A549 (cell line): ENCODE measurements at regions not wholly inside any gene's neighbourhood (a gene's known extent, or its start where the extent isn't known, plus 50 kb on each side); places are given as distances from the start of the nearest gene placed in this dataset.

Source experiments
- ATAC-seq, 2 experiments: fragments of 200-7000 bp in 1 of 2; fragments of >200 bp in 1 of 2; cut with Nextera tagmentation in 1 of 2; cut with Tn5 transposase in 1 of 2; 3 replicates each; pipeline versions ENCODE4 v1.8.0 to v1.9.1; 2018 to 2020; ENCODE audit warnings: mild to moderate bottlenecking in 1 of 2, moderate library complexity in 1 of 2
- CTCF ChIA-PET: fragments of 300-600 bp; sonication (Branson Sonifier 250); formaldehyde crosslinking; extraction: SDS; loops from one replicate; lab custom pipeline; 2021; ENCODE audit warnings: antibody characterized with exemption, inconsistent platforms; lab: Yijun Ruan, JAX
- POLR2A ChIA-PET: fragments of 350-600 bp; formaldehyde crosslinking; extraction: SDS; loops from one replicate; lab custom pipeline; 2021; ENCODE audit warnings: antibody characterized with exemption, inconsistent platforms; lab: Yijun Ruan, JAX
- DNase-seq, 2 experiments: peaks; one replicate each; pipeline versions ENCODE4 v3.0.0 to v3.0.0-alpha.2; 2011 to 2016; ENCODE audit warnings: low read depth in 1 of 2, low spot score in 1 of 2
- FAIRE-seq: peaks from 2 replicates; lab custom pipeline; 2011; peaks lifted over from hg19 to GRCh38; lab: Jason Lieb, UNC
- H3K27ac ChIP-seq, 2 experiments: fragments of >200 bp; sonication (Bioruptor Twin); formaldehyde crosslinking; 3 replicates each; pipeline ENCODE4 v1.5.1; 2016 to 2017
- H3K4me1 ChIP-seq: fragments of >200 bp; sonication (Bioruptor Twin); formaldehyde crosslinking; 3 replicates; pipeline ENCODE4 v1.6.1; 2016
- H3K4me2 ChIP-seq: fragments of >200 bp; sonication (Bioruptor Twin); formaldehyde crosslinking; 3 replicates; pipeline ENCODE4 v1.6.1; 2016
- H3K4me3 ChIP-seq: fragments of >200 bp; sonication (Bioruptor Twin); formaldehyde crosslinking; 3 replicates; pipeline ENCODE4 v1.5.1; 2016
- H3K9me3 ChIP-seq: fragments of >200 bp; sonication (Bioruptor Twin); formaldehyde crosslinking; 3 replicates; pipeline ENCODE4 v1.6.1; 2016
- CBX2 ChIP-seq: fragments of 200-600 bp; sonication (generic); IDR thresholded peaks from 2 replicates; pipeline ENCODE4 v1.6.1; 2016; ENCODE audit warnings: low read depth, mild to moderate bottlenecking, borderline replicate concordance
- CBX8 ChIP-seq: fragments of 200-600 bp; sonication (generic); IDR thresholded peaks from 2 replicates; pipeline ENCODE4 v1.6.1; 2016
- CEBPB ChIP-seq, 2 experiments: fragments of >200 bp in 1 of 2; sonication (Bioruptor Twin) in 1 of 2; formaldehyde crosslinking in 1 of 2; IDR thresholded peaks; 2 replicates each; pipeline ENCODE4 v1.6.1; 2012 to 2016
- EHMT2 ChIP-seq: fragments of 200-600 bp; sonication (generic); IDR thresholded peaks from 2 replicates; pipeline ENCODE4 v1.6.1; 2016; ENCODE audit warnings: antibody characterized with exemption, low read depth, mild to moderate bottlenecking, moderate library complexity
- ESRRA ChIP-seq: fragments of 150-350 bp; IDR thresholded peaks from 2 replicates; pipeline ENCODE4 v1.6.1; 2014; ENCODE audit warnings: mild to moderate bottlenecking, low read length, borderline replicate concordance
- GATA3 ChIP-seq: IDR thresholded peaks from 2 replicates; pipeline ENCODE4 v1.6.1; 2012; ENCODE audit warnings: borderline replicate concordance
- HDAC2 ChIP-seq: fragments of 200-600 bp; sonication (generic); IDR thresholded peaks from 2 replicates; pipeline ENCODE4 v1.6.1; 2016
- HES2 ChIP-seq: fragments of >200 bp; sonication (Bioruptor Twin); formaldehyde crosslinking; IDR thresholded peaks from 2 replicates; pipeline ENCODE4 v1.6.1; 2016
- HOXB5 ChIP-seq: fragments of 250-450 bp; sonication (Bioruptor Pico); IDR thresholded peaks from 2 replicates; pipeline ENCODE4 v1.5.0; 2020; ENCODE audit warnings: mild to moderate bottlenecking, moderate library complexity
- JUNB ChIP-seq: fragments of >200 bp; sonication (Bioruptor Twin); formaldehyde crosslinking; IDR thresholded peaks from 2 replicates; pipeline ENCODE4 v1.6.1; 2016
- KDM1A ChIP-seq: fragments of 200-600 bp; sonication (generic); IDR thresholded peaks from 2 replicates; pipeline ENCODE4 v1.6.1; 2016; ENCODE audit warnings: low read depth, mild to moderate bottlenecking
- MAFK ChIP-seq: fragments of 450-650 bp; IDR thresholded peaks from 2 replicates; pipeline ENCODE4 v1.6.1; 2014; ENCODE audit not compliant: partially characterized antibody
- MAZ ChIP-seq: fragments of 150-350 bp; IDR thresholded peaks from 2 replicates; pipeline ENCODE4 v1.6.1; 2014; ENCODE audit warnings: antibody characterized with exemption, low read depth, low read length, borderline replicate concordance
- NFE2L2 ChIP-seq: fragments of 150-350 bp; conservative IDR thresholded peaks from 2 replicates; pipeline ENCODE4 v1.6.1; 2014; ENCODE audit warnings: low read length
- POLR2A ChIP-seq: IDR thresholded peaks from 2 replicates; pipeline ENCODE4 v1.6.1; 2012; ENCODE audit warnings: mild to moderate bottlenecking, low read length
- POLR2AphosphoS2 ChIP-seq: conservative IDR thresholded peaks from 2 replicates; pipeline ENCODE4 v1.6.1; 2012; ENCODE audit warnings: low read length, improper control_type of control experiment, inconsistent platforms
- RCOR1 ChIP-seq: fragments of 150-350 bp; IDR thresholded peaks from 2 replicates; pipeline ENCODE4 v1.6.1; 2014; ENCODE audit warnings: antibody characterized with exemption, low read length, low read depth
- RNF2 ChIP-seq: fragments of 200-600 bp; sonication (generic); IDR thresholded peaks from 2 replicates; pipeline ENCODE4 v1.6.1; 2016; ENCODE audit warnings: low read depth, mild to moderate bottlenecking, antibody characterized with exemption, moderate library complexity, borderline replicate concordance
- SMC3 ChIP-seq: fragments of >200 bp; sonication (Bioruptor Twin); formaldehyde crosslinking; IDR thresholded peaks from 3 replicates; pipeline ENCODE4 v1.6.1; 2018; ENCODE audit warnings: inconsistent platforms
- TFCP2L1 ChIP-seq: fragments of 250-450 bp; sonication (Bioruptor Pico); IDR thresholded peaks from 2 replicates; pipeline ENCODE4 v1.5.0; 2021; ENCODE audit warnings: mild to moderate bottlenecking
- ZNF302 ChIP-seq: fragments of 250-450 bp; sonication (Bioruptor Pico); IDR thresholded peaks from 2 replicates; pipeline ENCODE4 v1.9.0; 2021; ENCODE audit warnings: inconsistent platforms, mild to moderate bottlenecking, moderate library complexity
- ZSCAN20 ChIP-seq: fragments of 250-450 bp; sonication (Bioruptor Pico); IDR thresholded peaks from 2 replicates; pipeline ENCODE4 v1.8.0; 2022; ENCODE audit warnings: mild to moderate bottlenecking, moderate library complexity
- WGBS: methylation state at CpG from one replicate; pipeline ENCODE4 v1.1.6; 2017; ENCODE audit errors: missing lambda C conversion rate; 5-methylcytosine and 5-hydroxymethylcytosine counted together
- TF ChIP-seq, protein P1 (sequence below): IDR thresholded peaks from 2 replicates; pipeline ENCODE4 v1.6.1; 2012
- TF ChIP-seq, protein P2 (sequence below): fragments of >200 bp; sonication (Bioruptor Twin); formaldehyde crosslinking; IDR thresholded peaks from 3 replicates; pipeline ENCODE4 v1.6.1; 2016
- TF ChIP-seq, protein P3 (sequence below): fragments of 450-650 bp; IDR thresholded peaks from 2 replicates; pipeline ENCODE4 v1.6.1; 2014; ENCODE audit warnings: antibody characterized with exemption

DNA sequence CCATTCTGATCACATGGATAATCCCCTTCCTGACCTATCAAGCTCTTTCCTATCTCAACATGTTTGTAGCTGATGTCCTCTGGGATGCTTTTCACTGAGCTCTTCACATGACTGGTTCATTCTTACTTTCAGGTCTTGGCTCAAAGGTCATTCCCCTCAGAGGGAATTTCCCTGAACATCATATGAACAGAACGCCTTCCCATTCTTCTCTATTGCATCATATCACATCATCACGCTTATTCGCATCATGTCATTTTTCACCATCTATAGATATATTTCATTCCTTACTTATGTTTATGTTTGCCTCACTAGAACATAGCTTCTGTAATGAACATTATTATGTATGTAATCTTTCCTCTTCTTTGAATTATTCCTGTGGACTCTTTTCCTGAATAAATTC is 178.9 kb upstream of the APCDD1 start:
- Histone ChIP-seq H3K4me2 (no peak overlapping the region), H3K9me3 (no peaks in the 10 kb centered on the region), H3K4me1 (no peaks in the 10 kb centered on the region), H3K27ac (no peak overlapping the region), H3K4me3 (no peak overlapping the region)
- ATAC-seq: no peak
- ChIA-PET POLR2A (no interaction called here), CTCF (no interaction called here)
- TF ChIP-seq MAFK: no peak
- TF ChIP-seq ZNF302 (CRISPR knock-in tag): no peak
- TF ChIP-seq TFCP2L1 (CRISPR knock-in tag): no peak
- DNase-seq: no peak
- FAIRE-seq: no peak
- WGBS: 54% methylated on average over 3 of the region's 3 CpGs

DNA sequence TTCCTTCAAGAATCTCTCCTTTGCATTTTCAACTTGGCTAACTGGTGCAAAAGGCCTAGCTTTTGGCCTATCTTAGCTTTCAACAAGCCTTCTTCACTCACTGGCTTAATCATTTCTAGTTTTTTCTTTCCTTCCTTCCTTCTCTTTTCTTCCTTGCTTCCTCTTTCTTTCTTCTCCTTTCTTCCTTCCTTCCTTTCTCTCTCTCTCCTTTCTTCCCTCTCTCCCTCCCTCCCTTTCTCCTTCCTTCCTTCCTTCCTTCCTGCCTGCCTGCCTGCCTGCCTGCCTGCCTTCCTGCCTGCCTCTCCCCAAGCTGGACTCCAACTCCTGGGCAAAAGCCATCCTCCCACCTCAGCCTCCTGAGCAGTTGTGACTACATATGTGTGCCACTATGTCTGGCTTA is 176.2 kb upstream of the APCDD1 start:
- ChIA-PET CTCF (no interaction called here), POLR2A (no interaction called here)
- DNase-seq: no peak
- FAIRE-seq: no peak
- H3K4me1 ChIP-seq: no peaks in the 10 kb centered on the region
- no peaks in the 10 kb centered on the region for H3K9me3 ChIP-seq
- no peak overlapping the region for H3K27ac ChIP-seq
- no peak for ATAC-seq
- no peak overlapping the region for H3K4me3 ChIP-seq
- TF ChIP-seq CEBPB (IDR thresholded peaks at IDR 0.05) (no peak), HOXB5 (no peak), KDM1A (no peak), HDAC2 (no peak), RCOR1 (no peak), CBX2 (no peak), GATA3 (no peak), SMC3 (no peak), POLR2AphosphoS2 (no peak)
- TF ChIP-seq, protein P1, sequence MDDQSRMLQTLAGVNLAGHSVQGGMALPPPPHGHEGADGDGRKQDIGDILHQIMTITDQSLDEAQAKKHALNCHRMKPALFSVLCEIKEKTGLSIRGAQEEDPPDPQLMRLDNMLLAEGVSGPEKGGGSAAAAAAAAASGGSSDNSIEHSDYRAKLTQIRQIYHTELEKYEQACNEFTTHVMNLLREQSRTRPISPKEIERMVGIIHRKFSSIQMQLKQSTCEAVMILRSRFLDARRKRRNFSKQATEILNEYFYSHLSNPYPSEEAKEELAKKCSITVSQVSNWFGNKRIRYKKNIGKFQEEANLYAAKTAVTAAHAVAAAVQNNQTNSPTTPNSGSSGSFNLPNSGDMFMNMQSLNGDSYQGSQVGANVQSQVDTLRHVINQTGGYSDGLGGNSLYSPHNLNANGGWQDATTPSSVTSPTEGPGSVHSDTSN: no peak
- no peak overlapping the region for H3K4me2 ChIP-seq

DNA sequence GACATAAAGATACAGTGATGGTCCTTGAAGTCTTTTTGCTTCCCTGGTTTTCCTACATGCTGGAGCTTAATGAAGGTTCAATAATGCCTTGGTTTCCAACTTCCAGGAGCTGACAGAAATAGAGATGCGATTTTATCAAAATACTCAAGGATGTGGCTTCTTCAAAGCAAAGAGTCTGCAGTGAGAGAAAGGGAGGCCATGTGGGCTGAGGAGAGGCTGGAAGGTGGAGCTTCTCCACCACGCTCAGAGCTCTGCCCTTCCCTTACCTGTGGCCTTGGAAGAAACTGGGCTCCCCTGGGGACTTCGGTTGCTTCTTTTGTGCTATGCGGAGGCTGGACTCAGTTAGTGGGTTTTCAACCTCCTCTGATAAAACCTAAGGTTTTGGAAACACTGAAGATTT is 175.0 kb upstream of the APCDD1 start:
- no peak for TF ChIP-seq ESRRA
- TF ChIP-seq RNF2: no peak
- no peak for TF ChIP-seq HES2
- TF ChIP-seq CBX8: no peak
- TF ChIP-seq, protein P2, sequence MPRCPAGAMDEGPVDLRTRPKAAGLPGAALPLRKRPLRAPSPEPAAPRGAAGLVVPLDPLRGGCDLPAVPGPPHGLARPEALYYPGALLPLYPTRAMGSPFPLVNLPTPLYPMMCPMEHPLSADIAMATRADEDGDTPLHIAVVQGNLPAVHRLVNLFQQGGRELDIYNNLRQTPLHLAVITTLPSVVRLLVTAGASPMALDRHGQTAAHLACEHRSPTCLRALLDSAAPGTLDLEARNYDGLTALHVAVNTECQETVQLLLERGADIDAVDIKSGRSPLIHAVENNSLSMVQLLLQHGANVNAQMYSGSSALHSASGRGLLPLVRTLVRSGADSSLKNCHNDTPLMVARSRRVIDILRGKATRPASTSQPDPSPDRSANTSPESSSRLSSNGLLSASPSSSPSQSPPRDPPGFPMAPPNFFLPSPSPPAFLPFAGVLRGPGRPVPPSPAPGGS: no peak
- no peak for TF ChIP-seq NFE2L2
- no peak for TF ChIP-seq ZSCAN20 (CRISPR knock-in tag)
- TF ChIP-seq POLR2A: no peak
- no peak for TF ChIP-seq JUNB
- no peak for TF ChIP-seq MAZ
- TF ChIP-seq, protein P3, sequence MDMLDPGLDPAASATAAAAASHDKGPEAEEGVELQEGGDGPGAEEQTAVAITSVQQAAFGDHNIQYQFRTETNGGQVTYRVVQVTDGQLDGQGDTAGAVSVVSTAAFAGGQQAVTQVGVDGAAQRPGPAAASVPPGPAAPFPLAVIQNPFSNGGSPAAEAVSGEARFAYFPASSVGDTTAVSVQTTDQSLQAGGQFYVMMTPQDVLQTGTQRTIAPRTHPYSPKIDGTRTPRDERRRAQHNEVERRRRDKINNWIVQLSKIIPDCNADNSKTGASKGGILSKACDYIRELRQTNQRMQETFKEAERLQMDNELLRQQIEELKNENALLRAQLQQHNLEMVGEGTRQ: no peak
- no peak for TF ChIP-seq EHMT2
- no peak for TF ChIP-seq CEBPB (IDR thresholded peaks at IDR 0.05)
- TF ChIP-seq, all 56 proteins: peak for 0
- no peak overlapping the region for H3K4me2 ChIP-seq
- 52% methylated on average over 4 of the region's 4 CpGs for WGBS
- ChIA-PET POLR2A (no interaction called here), CTCF (no interaction called here)
- FAIRE-seq (no peak), ATAC-seq (no peak), DNase-seq (no peak)
- H3K4me1 ChIP-seq: no peaks in the 10 kb centered on the region
- no peak overlapping the region for H3K4me3 ChIP-seq
- H3K27ac ChIP-seq: no peak overlapping the region
- no peaks in the 10 kb centered on the region for H3K9me3 ChIP-seq
